Esophagus muscularis mucosa (tissue), 4 donors: ENCODE measurements at regions not wholly inside any gene's neighbourhood (a gene's known extent, or its start where the extent isn't known, plus 50 kb on each side); places are given as distances from the start of the nearest gene placed in this dataset.

ENCODE experiments used
- DNase-seq: peaks from one replicate; pipeline ENCODE4 v3.0.0-alpha.2; 2017; ENCODE audit errors: extremely low spot score
- H3K27ac ChIP-seq, 4 donors: fragments of 200-600 bp; sonication (generic); replicated peaks in 1 of 4; 1 replicate in 3 of 4; 2 replicates in 1 of 4; pipeline ENCODE4 v1.5.1; 2016 to 2019; ENCODE audit warnings: mild to moderate bottlenecking in 1 of 4
- H3K27me3 ChIP-seq, 4 donors: fragments of 200-600 bp; sonication (generic); one replicate each; pipeline versions ENCODE4 v1.5.1 to v1.6.0; 2016 to 2019
- H3K36me3 ChIP-seq, 4 donors: fragments of 200-600 bp; sonication (generic); one replicate each; pipeline ENCODE4 v1.5.1; 2016 to 2019
- H3K4me1 ChIP-seq, 4 donors: fragments of 200-600 bp; sonication (generic); one replicate each; pipeline ENCODE4 v1.5.1; 2016 to 2019
- H3K4me3 ChIP-seq, 4 donors: fragments of 200-600 bp; sonication (generic); 1 replicate in 2 of 4; 2 replicates in 2 of 4; pipeline ENCODE4 v1.5.1; 2016 to 2019; ENCODE audit warnings: mild to moderate bottlenecking in 4 of 4, moderate library complexity in 1 of 4
- H3K9me3 ChIP-seq, 4 donors: fragments of 200-600 bp; sonication (generic); 1 replicate in 3 of 4; 2 replicates in 1 of 4; pipeline ENCODE4 v1.5.1; 2016 to 2019
- CTCF ChIP-seq, 3 experiments: fragments of 200-600 bp in 2 of 3; fragments of 450-650 bp in 1 of 3; sonication (generic) in 2 of 3; IDR thresholded peaks; one replicate each; pipeline ENCODE4 v1.5.1; 2017 to 2019; ENCODE audit warnings: antibody characterized with exemption in 3 of 3, mild to moderate bottlenecking in 2 of 3, moderate library complexity in 1 of 3
- EP300 ChIP-seq: sonication (generic); formaldehyde crosslinking; IDR thresholded peaks from one replicate; pipeline ENCODE4 v1.6.1; 2017; ENCODE audit warnings: antibody characterized with exemption
- POLR2A ChIP-seq: fragments of 450-650 bp; IDR thresholded peaks from one replicate; pipeline ENCODE4 v1.6.1; 2017; ENCODE audit warnings: antibody characterized with exemption, moderate library complexity, mild to moderate bottlenecking, low read depth
- POLR2AphosphoS5 ChIP-seq, 2 donors: sonication (generic); formaldehyde crosslinking; IDR thresholded peaks; one replicate each; pipeline ENCODE4 v1.6.1; 2017; ENCODE audit warnings: antibody characterized with exemption in 2 of 2
- WGBS: methylation state at CpG from one replicate; pipeline ENCODE4 v1.1.5; 2018; 5-methylcytosine and 5-hydroxymethylcytosine counted together
- intact Hi-C: fragments of 100-400 bp; cut with DNase I; formaldehyde crosslinking; loops from one replicate; pipeline ENCODE4 v1.15.1; 2023

GRCh38 chr6:87869064-87869905 lies 167.3 kb upstream of the AKIRIN2 start:
- peaks cover 0 to 12% (median 11%) of the 10 kb centered on the region in 4 donors for H3K4me1 ChIP-seq
- WGBS: 84% methylated on average over 7 of the region's 7 CpGs
- H3K4me3 ChIP-seq: no peak overlapping the region
- H3K9me3 ChIP-seq: no peaks in the 10 kb centered on the region
- intact Hi-C loops: no loop called here
- H3K36me3 ChIP-seq: no peaks in the 10 kb centered on the region
- H3K27me3 ChIP-seq: no peaks in the 10 kb centered on the region
- H3K27ac ChIP-seq: no peak overlapping the region
- TF ChIP-seq EP300 (no peak), CTCF (IDR thresholded peaks at IDR 0.05) (no peak), POLR2A (no peak), POLR2AphosphoS5 (IDR thresholded peaks at IDR 0.05) (no peak)
- no peak for DNase-seq

GRCh38 chr6:87860902-87861301 lies 158.9 kb upstream of the AKIRIN2 start:
- no peak for DNase-seq
- Histone ChIP-seq H3K4me3 (no peak overlapping the region), H3K36me3 (no peaks in the 10 kb centered on the region), H3K27ac (no peak overlapping the region), H3K9me3 (no peaks in the 10 kb centered on the region), H3K4me1 (no peaks in the 10 kb centered on the region), H3K27me3 (no peaks in the 10 kb centered on the region)
- intact Hi-C loops: no loop called here
- TF ChIP-seq EP300 (no peak), CTCF (IDR thresholded peaks at IDR 0.05) (no peak), POLR2AphosphoS5 (IDR thresholded peaks at IDR 0.05) (no peak), POLR2A (no peak)
- 89% methylated on average over 2 of the region's 2 CpGs for WGBS

- 29% methylated on average over 1 of the region's 1 CpG for WGBS
- Histone ChIP-seq H3K4me1 (no peaks in the 10 kb centered on the region), H3K4me3 (no peak overlapping the region), H3K27ac (no peak overlapping the region), H3K36me3 (no peaks in the 10 kb centered on the region), H3K27me3 (no peaks in the 10 kb centered on the region), H3K9me3 (no peaks in the 10 kb centered on the region)
- intact Hi-C loops: no loop called here
- DNase-seq: no peak
- TF ChIP-seq POLR2AphosphoS5 (IDR thresholded peaks at IDR 0.05): no peak
- no peak for TF ChIP-seq POLR2A
- TF ChIP-seq EP300: no peak
Observed at GRCh38 chr6:87858440-87858839, 156.4 kb upstream of the AKIRIN2 start.

GRCh38 chr6:87851674-87852299 lies 149.8 kb upstream of the AKIRIN2 start:
- WGBS: 83% methylated on average over 4 of the region's 4 CpGs
- Histone ChIP-seq H3K36me3 (no peaks in the 10 kb centered on the region), H3K27me3 (no peaks in the 10 kb centered on the region), H3K9me3 (no peaks in the 10 kb centered on the region), H3K4me3 (no peak overlapping the region), H3K4me1 (no peaks in the 10 kb centered on the region), H3K27ac (no peak overlapping the region)
- no peak for DNase-seq
- TF ChIP-seq POLR2A (no peak), CTCF (IDR thresholded peaks at IDR 0.05) (no peak), EP300 (no peak)
- intact Hi-C loops: no loop called here

- TF ChIP-seq EP300 (no peak), POLR2A (no peak), CTCF (IDR thresholded peaks at IDR 0.05) (no peak), POLR2AphosphoS5 (IDR thresholded peaks at IDR 0.05) (no peak)
- intact Hi-C loops: no loop called here
- no peaks in the 10 kb centered on the region for H3K36me3 ChIP-seq
Observed at GRCh38 chr6:87848616-87849015, 146.6 kb upstream of the AKIRIN2 start.

More at GRCh38 chr6:87848616-87849015, 146.6 kb upstream of the AKIRIN2 start:
- DNase-seq: no peak
- no peaks in the 10 kb centered on the region for H3K9me3 ChIP-seq
- H3K27me3 ChIP-seq: no peaks in the 10 kb centered on the region
- 52% methylated on average over 3 of the region's 3 CpGs for WGBS
- H3K4me3 ChIP-seq: no peak overlapping the region
- no peaks in the 10 kb centered on the region for H3K4me1 ChIP-seq
- H3K27ac ChIP-seq: no peak overlapping the region
